HepG2 (cell line): ENCODE measurements at regions not wholly inside any gene's neighbourhood (a gene's known extent, or its start where the extent isn't known, plus 50 kb on each side); places are given as distances from the start of the nearest gene placed in this dataset.

Experiments
- ATAC-seq: fragments of 200-7000 bp; cut with Tn5 transposase; 3 replicates; pipeline ENCODE4 v1.9.1; 2020; ENCODE audit warnings: mild to moderate bottlenecking, moderate library complexity
- BruUV-seq: library from RNA; stranded (reverse); fragments of 400-500 nt; replicated peaks from 2 replicates; lab custom pipeline; 2021; lab: Mats Ljungman, UMichigan
- CTCF ChIA-PET: fragments of 300-600 bp; formaldehyde crosslinking; extraction: SDS; loops from one replicate; lab custom pipeline; 2021; ENCODE audit warnings: low total read pairs, inconsistent platforms, low intra/inter-chr PET ratio; lab: Yijun Ruan, JAX
- POLR2A ChIA-PET: fragments of 350-600 bp; sonication (Branson Sonifier 250); formaldehyde crosslinking; loops from one replicate; lab custom pipeline; 2020; ENCODE audit warnings: antibody characterized with exemption, inconsistent platforms; lab: Yijun Ruan, JAX
- DNase-seq: peaks from one replicate; pipeline ENCODE4 v3.0.0-alpha.2; 2015; ENCODE audit warnings: low spot score
- FAIRE-seq: peaks from 3 replicates; lab custom pipeline; 2011; peaks lifted over from hg19 to GRCh38; lab: Jason Lieb, UNC
- H2AFZ ChIP-seq: one replicate; pipeline ENCODE4 v1.6.1; 2011; ENCODE audit warnings: low read length, inconsistent platforms
- H3K27ac ChIP-seq: fragments of 300-600 bp; 3 replicates; pipeline ENCODE4 v1.8.0; 2011; ENCODE audit warnings: mixed run types, mild to moderate bottlenecking, mixed read lengths, low read length, inconsistent platforms; ENCODE audit not compliant: insufficient read depth; ENCODE audit errors: extremely low read length
- H3K27me3 ChIP-seq, 2 experiments: fragments of 200-600 bp in 1 of 2; 2 replicates in 1 of 2; 3 replicates in 1 of 2; pipeline versions ENCODE4 v1.6.0 to v1.8.0; 2011; ENCODE audit warnings: low read length in 2 of 2, mild to moderate bottlenecking in 2 of 2, moderate library complexity in 2 of 2, inconsistent platforms in 1 of 2; ENCODE audit not compliant: insufficient read depth in 2 of 2, control insufficient read depth in 1 of 2
- H3K36me3 ChIP-seq, 2 experiments: fragments of 200-600 bp in 1 of 2; replicated peaks in 1 of 2; 2 replicates in 1 of 2; 3 replicates in 1 of 2; pipeline versions ENCODE4 v1.5.1 to v1.8.0; 2011; ENCODE audit warnings: low read length in 2 of 2, inconsistent platforms in 1 of 2; ENCODE audit not compliant: insufficient read depth in 2 of 2, control insufficient read depth in 1 of 2
- H3K4me1 ChIP-seq: 2 replicates; pipeline ENCODE4 v1.5.1; 2012; ENCODE audit warnings: low read length, inconsistent platforms; ENCODE audit not compliant: insufficient read depth
- H3K4me2 ChIP-seq: 2 replicates; pipeline ENCODE4 v1.6.0; 2011; ENCODE audit warnings: low read depth, low read length, inconsistent platforms
- H3K4me3 ChIP-seq, 3 experiments: fragments of 200-600 bp in 1 of 3; sonication (generic), shearing (Covaris generic) in 1 of 3; replicated peaks in 1 of 3; 2 replicates each; pipeline ENCODE4 v1.5.1; 2011 to 2016; ENCODE audit warnings: low read length in 3 of 3, inconsistent platforms in 2 of 3, low read depth in 2 of 3, mild to moderate bottlenecking in 2 of 3, control low read depth in 1 of 3, mixed read lengths in 1 of 3; ENCODE audit not compliant: insufficient read depth in 1 of 3
- H3K79me2 ChIP-seq: one replicate; pipeline ENCODE4 v1.6.1; 2011; ENCODE audit warnings: low read length, inconsistent platforms; ENCODE audit not compliant: insufficient read depth
- H3K9ac ChIP-seq: 2 replicates; pipeline ENCODE4 v1.6.0; 2011; ENCODE audit warnings: mild to moderate bottlenecking, low read depth, low read length, inconsistent platforms; ENCODE audit not compliant: insufficient read depth
- H3K9me3 ChIP-seq: 2 replicates; pipeline ENCODE4 v1.5.1; 2012; ENCODE audit warnings: mild to moderate bottlenecking, low read length
- H4K20me1 ChIP-seq: 2 replicates; pipeline ENCODE4 v1.6.0; 2011; ENCODE audit warnings: inconsistent platforms, mild to moderate bottlenecking, low read length, moderate library complexity; ENCODE audit not compliant: insufficient read depth
- ATM ChIP-seq: fragments of 450-650 bp; IDR thresholded peaks from 2 replicates; pipeline ENCODE4 v1.7.1; 2017; ENCODE audit warnings: mild to moderate bottlenecking, borderline replicate concordance
- FOXA1 ChIP-seq, 2 experiments: fragments of 450-650 bp in 1 of 2; sonication (generic) in 1 of 2; formaldehyde crosslinking in 1 of 2; IDR thresholded peaks; 2 replicates each; pipeline versions ENCODE4 v1.4.0 to v1.6.1; 2016 to 2020; ENCODE audit warnings: missing genetic modification reagents in 1 of 2
- TMF1 ChIP-seq: sonication (generic); formaldehyde crosslinking; IDR thresholded peaks from 2 replicates; pipeline ENCODE4 v1.8.1; 2022; ENCODE audit warnings: low read depth, missing genetic modification reagents
- ZNF296 ChIP-seq: sonication (generic); formaldehyde crosslinking; conservative IDR thresholded peaks from 2 replicates; pipeline ENCODE4 v1.5.0; 2020; ENCODE audit warnings: mild to moderate bottlenecking, missing genetic modification reagents
- ZNF44 ChIP-seq: sonication (generic); formaldehyde crosslinking; IDR thresholded peaks from 2 replicates; pipeline ENCODE4 v1.5.1; 2020; ENCODE audit warnings: mild to moderate bottlenecking, missing genetic modification reagents
- ZNF704 ChIP-seq: sonication (generic); formaldehyde crosslinking; IDR thresholded peaks from 2 replicates; pipeline ENCODE4 v1.8.1; 2023; ENCODE audit warnings: mild to moderate bottlenecking, inconsistent platforms, moderate library complexity, missing genetic modification reagents, borderline replicate concordance
- ZNF839 ChIP-seq: sonication (generic); formaldehyde crosslinking; IDR thresholded peaks from 2 replicates; pipeline ENCODE4 v1.4.0; 2020; ENCODE audit warnings: missing genetic modification reagents, mild to moderate bottlenecking, borderline replicate concordance
- WGBS: methylation state at CpG from one replicate; pipeline ENCODE4 v1.1.6; 2017; ENCODE audit warnings: low lambda C conversion rate; 5-methylcytosine and 5-hydroxymethylcytosine counted together
- in situ Hi-C: cut with HindIII; loops from 2 replicates; pipeline ENCODE4 v1.10.0; 2017; ENCODE audit warnings: low pct_unique_long_range_greater_than_20kb; ENCODE audit not compliant: extremely low pct_ligation_motif_present
- intact Hi-C: fragments of 100-400 bp; cut with micrococcal nuclease; formaldehyde crosslinking; loops from one replicate; pipeline ENCODE4 v1.10.0; 2022; ENCODE audit not compliant: unreplicated experiment
- TF ChIP-seq, protein P1 (sequence below), 2 experiments: fragments of 450-650 bp in 1 of 2; sonication (generic) in 1 of 2; formaldehyde crosslinking in 1 of 2; IDR thresholded peaks; 2 replicates each; pipeline versions ENCODE4 v1.6.1 to v1.8.0; 2016 to 2022; ENCODE audit warnings: antibody characterized with exemption in 1 of 2, mild to moderate bottlenecking in 1 of 2, missing genetic modification reagents in 1 of 2

- no peaks in the 10 kb centered on the region for H3K79me2 ChIP-seq
- BruUV-seq: no TSS peak
- in situ Hi-C loops: no loop called here
- POLR2A ChIA-PET: no interaction called here
- TF ChIP-seq ZNF839 (CRISPR knock-in tag) (no peak), FOXA1 (IDR thresholded peaks at IDR 0.05) (no peak), FOXA1 (CRISPR knock-in tag; IDR thresholded peaks at IDR 0.05) (no peak), ATM (no peak), TMF1 (CRISPR knock-in tag) (no peak), ZNF44 (no peak), ZNF296 (CRISPR knock-in tag) (no peak), ZNF704 (CRISPR knock-in tag) (no peak)
- TF ChIP-seq, protein P1, sequence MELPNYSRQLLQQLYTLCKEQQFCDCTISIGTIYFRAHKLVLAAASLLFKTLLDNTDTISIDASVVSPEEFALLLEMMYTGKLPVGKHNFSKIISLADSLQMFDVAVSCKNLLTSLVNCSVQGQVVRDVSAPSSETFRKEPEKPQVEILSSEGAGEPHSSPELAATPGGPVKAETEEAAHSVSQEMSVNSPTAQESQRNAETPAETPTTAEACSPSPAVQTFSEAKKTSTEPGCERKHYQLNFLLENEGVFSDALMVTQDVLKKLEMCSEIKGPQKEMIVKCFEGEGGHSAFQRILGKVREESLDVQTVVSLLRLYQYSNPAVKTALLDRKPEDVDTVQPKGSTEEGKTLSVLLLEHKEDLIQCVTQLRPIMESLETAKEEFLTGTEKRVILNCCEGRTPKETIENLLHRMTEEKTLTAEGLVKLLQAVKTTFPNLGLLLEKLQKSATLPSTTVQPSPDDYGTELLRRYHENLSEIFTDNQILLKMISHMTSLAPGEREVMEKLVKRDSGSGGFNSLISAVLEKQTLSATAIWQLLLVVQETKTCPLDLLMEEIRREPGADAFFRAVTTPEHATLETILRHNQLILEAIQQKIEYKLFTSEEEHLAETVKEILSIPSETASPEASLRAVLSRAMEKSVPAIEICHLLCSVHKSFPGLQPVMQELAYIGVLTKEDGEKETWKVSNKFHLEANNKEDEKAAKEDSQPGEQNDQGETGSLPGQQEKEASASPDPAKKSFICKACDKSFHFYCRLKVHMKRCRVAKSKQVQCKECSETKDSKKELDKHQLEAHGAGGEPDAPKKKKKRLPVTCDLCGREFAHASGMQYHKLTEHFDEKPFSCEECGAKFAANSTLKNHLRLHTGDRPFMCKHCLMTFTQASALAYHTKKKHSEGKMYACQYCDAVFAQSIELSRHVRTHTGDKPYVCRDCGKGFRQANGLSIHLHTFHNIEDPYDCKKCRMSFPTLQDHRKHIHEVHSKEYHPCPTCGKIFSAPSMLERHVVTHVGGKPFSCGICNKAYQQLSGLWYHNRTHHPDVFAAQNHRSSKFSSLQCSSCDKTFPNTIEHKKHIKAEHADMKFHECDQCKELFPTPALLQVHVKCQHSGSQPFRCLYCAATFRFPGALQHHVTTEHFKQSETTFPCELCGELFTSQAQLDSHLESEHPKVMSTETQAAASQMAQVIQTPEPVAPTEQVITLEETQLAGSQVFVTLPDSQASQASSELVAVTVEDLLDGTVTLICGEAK (IDR thresholded peaks at IDR 0.05): no peak
- TF ChIP-seq, protein P1 (CRISPR knock-in tag; IDR thresholded peaks at IDR 0.05): no peak
- H2AFZ ChIP-seq: no peak overlapping the region
- no peaks in the 10 kb centered on the region for H3K4me1 ChIP-seq
- H3K27me3 ChIP-seq: no peaks in the 10 kb centered on the region
- H3K9ac ChIP-seq: no peak overlapping the region
- DNase-seq (no peak), FAIRE-seq (no peak), ATAC-seq (no peak)
- no peak overlapping the region for H3K4me2 ChIP-seq
- no peaks in the 10 kb centered on the region for H3K9me3 ChIP-seq
- H3K27ac ChIP-seq: no peak overlapping the region
- WGBS: 0% methylated on average over 2 of the region's 2 CpGs
- intact Hi-C loops: no loop called here
- no peaks in the 10 kb centered on the region for H3K36me3 ChIP-seq
- no peak overlapping the region for H3K4me3 ChIP-seq
- H4K20me1 ChIP-seq: no peaks in the 10 kb centered on the region
- CTCF ChIA-PET: no interaction called here
Measured at GRCh38 chrX:147811803-147812202, 99.9 kb upstream of the FMR1 start.
